ENCODE measurements at regions not wholly inside any gene's neighbourhood (a gene's known extent, or its start where the extent isn't known, plus 50 kb on each side); places are given as distances from the start of the nearest gene placed in this dataset.

GRCh38 chr15:91424001-91424400, 323.9 kb downstream of the SV2B start:
- TF ChIP-seq POLR2A (IDR thresholded peaks at IDR 0.05) (no peak), CTCF (IDR thresholded peaks at IDR 0.05) (no peak)
